Endothelial cell of umbilical vein (primary cell): ENCODE measurements at regions not wholly inside any gene's neighbourhood (a gene's known extent, or its start where the extent isn't known, plus 50 kb on each side); places are given as distances from the start of the nearest gene placed in this dataset.

ENCODE experiments used
- BruUV-seq: library from RNA; stranded (reverse); fragments of 400-500 nt; replicated peaks from 2 replicates; lab custom pipeline; 2021; lab: Mats Ljungman, UMichigan
- CTCF ChIA-PET: fragments of 300-600, 350-600 bp; sonication (Branson Sonifier 250); formaldehyde crosslinking; loops from one replicate; lab custom pipeline; 2021; ENCODE audit warnings: antibody characterized with exemption, inconsistent platforms; lab: Charles Lee
- POLR2A ChIA-PET: fragments of 300-600, 350-600 bp; sonication (Branson Sonifier 250); formaldehyde crosslinking; loops from one replicate; lab custom pipeline; 2021; ENCODE audit warnings: antibody characterized with exemption, inconsistent platforms; lab: Charles Lee
- DNase-seq: peaks from one replicate; pipeline ENCODE4 v3.0.0-alpha.2; 2011; ENCODE audit warnings: low read depth, low spot score
- FAIRE-seq: peaks from 2 replicates; lab custom pipeline; 2011; peaks lifted over from hg19 to GRCh38; lab: Jason Lieb, UNC
- H2AFZ ChIP-seq: 2 replicates; pipeline ENCODE4 v1.6.0; 2012; ENCODE audit warnings: low read depth, low read length, control low read depth, inconsistent platforms
- H3K27ac ChIP-seq: 2 replicates; pipeline ENCODE4 v1.5.1; 2011; ENCODE audit warnings: low read depth, mild to moderate bottlenecking, control low read depth, low read length, moderate library complexity; ENCODE audit not compliant: insufficient read depth
- H3K27me3 ChIP-seq, 2 experiments: 2 replicates each; pipeline versions ENCODE4 v1.6.0 to v1.6.1; 2011; ENCODE audit warnings: low read length in 2 of 2, mixed read lengths in 1 of 2; ENCODE audit not compliant: control insufficient read depth in 2 of 2, insufficient read depth in 2 of 2
- H3K36me3 ChIP-seq, 2 experiments: 2 replicates in 1 of 2; 3 replicates in 1 of 2; pipeline ENCODE4 v1.5.1; 2011; ENCODE audit warnings: low read length in 2 of 2, mild to moderate bottlenecking in 1 of 2, moderate library complexity in 1 of 2; ENCODE audit not compliant: control insufficient read depth in 2 of 2, insufficient read depth in 2 of 2; ENCODE audit errors: extremely low read depth in 1 of 2
- H3K4me1 ChIP-seq: 3 replicates; pipeline ENCODE4 v1.5.1; 2011; ENCODE audit warnings: mild to moderate bottlenecking, low read length; ENCODE audit not compliant: control insufficient read depth, insufficient read depth; ENCODE audit errors: extremely low read depth
- H3K4me2 ChIP-seq: 2 replicates; pipeline ENCODE4 v1.6.1; 2011; ENCODE audit warnings: low read length, control low read depth, mixed read lengths; ENCODE audit not compliant: insufficient read depth
- H3K4me3 ChIP-seq, 3 experiments: fragments of 200-600 bp in 1 of 3; sonication (generic), shearing (Covaris generic) in 1 of 3; replicated peaks in 1 of 3; 2 replicates each; pipeline ENCODE4 v1.5.1; 2011 to 2016; ENCODE audit warnings: control low read depth in 3 of 3, low read length in 3 of 3, mild to moderate bottlenecking in 2 of 3, inconsistent platforms in 1 of 3, low read depth in 1 of 3, moderate library complexity in 1 of 3; ENCODE audit not compliant: insufficient read depth in 1 of 3
- H3K79me2 ChIP-seq: 2 replicates; pipeline ENCODE4 v1.6.0; 2012; ENCODE audit warnings: low read length, inconsistent platforms; ENCODE audit not compliant: control insufficient read depth, insufficient read depth
- H3K9ac ChIP-seq: replicated peaks from 2 replicates; pipeline ENCODE3; 2011; ENCODE audit warnings: low read length, control low read depth; ENCODE audit not compliant: insufficient read depth; ENCODE audit errors: extremely low read depth
- H3K9me1 ChIP-seq: replicated peaks from 3 replicates; pipeline ENCODE4 v1.6.0; 2011; ENCODE audit warnings: mild to moderate bottlenecking, low read length; ENCODE audit not compliant: control insufficient read depth, insufficient read depth; ENCODE audit errors: extremely low read depth
- H3K9me3 ChIP-seq: replicated peaks from 2 replicates; pipeline ENCODE4 v1.5.1; 2012; ENCODE audit warnings: low read length, inconsistent platforms; ENCODE audit not compliant: control insufficient read depth, insufficient read depth
- H4K20me1 ChIP-seq: replicated peaks from 2 replicates; pipeline ENCODE3; 2011; ENCODE audit warnings: mild to moderate bottlenecking, low read length; ENCODE audit not compliant: control insufficient read depth, insufficient read depth; ENCODE audit errors: extremely low read depth
- EZH2 ChIP-seq: IDR thresholded peaks from 2 replicates; pipeline ENCODE4 v1.6.1; 2012; ENCODE audit warnings: borderline replicate concordance, low read depth, mild to moderate bottlenecking, moderate library complexity, low read length, inconsistent platforms; ENCODE audit not compliant: severe bottlenecking
- FOS ChIP-seq: IDR thresholded peaks from 2 replicates; pipeline ENCODE4 v1.6.1; 2011; ENCODE audit warnings: mild to moderate bottlenecking, low read length, moderate library complexity, borderline replicate concordance; ENCODE audit not compliant: insufficient read depth
- GATA2 ChIP-seq: IDR thresholded peaks from 2 replicates; pipeline ENCODE4 v1.7.0; 2011; ENCODE audit warnings: low read depth, mild to moderate bottlenecking, moderate library complexity, mixed read lengths, low read length; ENCODE audit not compliant: insufficient read length, insufficient read depth
- JUN ChIP-seq: IDR thresholded peaks from 2 replicates; pipeline ENCODE4 v1.6.1; 2011; ENCODE audit warnings: borderline replicate concordance, low read depth; ENCODE audit not compliant: insufficient read length, insufficient read depth
- MYC ChIP-seq: IDR thresholded peaks from one replicate; pipeline ENCODE4 v1.6.1; 2011; ENCODE audit warnings: mild to moderate bottlenecking, low read depth, low read length
- POLR2A ChIP-seq: IDR thresholded peaks from 2 replicates; pipeline ENCODE4 v1.6.1; 2012; ENCODE audit warnings: low read depth, mild to moderate bottlenecking, control low read depth, low read length
- POLR2AphosphoS5 ChIP-seq: IDR thresholded peaks from 2 replicates; pipeline ENCODE4 v1.6.1; 2012; ENCODE audit warnings: low read depth, mild to moderate bottlenecking, control low read depth, low read length, moderate library complexity; ENCODE audit not compliant: insufficient read depth
- dilution Hi-C: fragments of 300-500 bp; cut with MboI; formaldehyde crosslinking; loops from one replicate; pipeline ENCODE4 v1.15.0; 2019; ENCODE audit warnings: low sequenced_read_pairs; ENCODE audit not compliant: extremely low pct_ligation_motif_present
- intact Hi-C: fragments of 100-400 bp; cut with micrococcal nuclease; formaldehyde crosslinking; loops from one replicate; pipeline ENCODE4 v1.10.0; 2022
- TF ChIP-seq, protein P1 (sequence below): IDR thresholded peaks from 2 replicates; pipeline ENCODE4 v1.6.1; 2011; ENCODE audit not compliant: insufficient read depth, insufficient read length
- TF ChIP-seq, protein P2 (sequence below), 2 donors: IDR thresholded peaks; 1 replicate in 1 of 2; 2 replicates in 1 of 2; pipeline ENCODE4 v1.5.1; 2011; ENCODE audit warnings: low read length in 2 of 2, mild to moderate bottlenecking in 2 of 2, moderate library complexity in 2 of 2, control low read depth in 1 of 2, inconsistent platforms in 1 of 2, low read depth in 1 of 2; ENCODE audit not compliant: insufficient read depth in 1 of 2; ENCODE audit errors: extremely low read depth in 1 of 2

- Histone ChIP-seq H3K9me3 (no peaks in the 10 kb centered on the region), H2AFZ (no peak overlapping the region), H3K4me3 (no peak overlapping the region), H3K4me2 (no peak overlapping the region), H3K9ac (no peak overlapping the region), H3K27ac (no peak overlapping the region), H3K4me1 (no peaks in the 10 kb centered on the region), H3K9me1 (no peaks in the 10 kb centered on the region), H3K27me3 (no peaks in the 10 kb centered on the region), H3K36me3 (no peaks in the 10 kb centered on the region), H3K79me2 (no peaks in the 10 kb centered on the region), H4K20me1 (no peaks in the 10 kb centered on the region)
- ChIA-PET POLR2A (no interaction called here), CTCF (no interaction called here)
- no TSS peak for BruUV-seq
- dilution Hi-C loops (no loop called here), intact Hi-C loops (no loop called here)
- TF ChIP-seq POLR2AphosphoS5 (no peak), MYC (no peak), EZH2 (no peak), POLR2A (no peak), JUN (no peak), FOS (no peak), GATA2 (no peak)
- TF ChIP-seq, protein P1, sequence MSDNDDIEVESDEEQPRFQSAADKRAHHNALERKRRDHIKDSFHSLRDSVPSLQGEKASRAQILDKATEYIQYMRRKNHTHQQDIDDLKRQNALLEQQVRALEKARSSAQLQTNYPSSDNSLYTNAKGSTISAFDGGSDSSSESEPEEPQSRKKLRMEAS: no peak
- TF ChIP-seq, protein P2, sequence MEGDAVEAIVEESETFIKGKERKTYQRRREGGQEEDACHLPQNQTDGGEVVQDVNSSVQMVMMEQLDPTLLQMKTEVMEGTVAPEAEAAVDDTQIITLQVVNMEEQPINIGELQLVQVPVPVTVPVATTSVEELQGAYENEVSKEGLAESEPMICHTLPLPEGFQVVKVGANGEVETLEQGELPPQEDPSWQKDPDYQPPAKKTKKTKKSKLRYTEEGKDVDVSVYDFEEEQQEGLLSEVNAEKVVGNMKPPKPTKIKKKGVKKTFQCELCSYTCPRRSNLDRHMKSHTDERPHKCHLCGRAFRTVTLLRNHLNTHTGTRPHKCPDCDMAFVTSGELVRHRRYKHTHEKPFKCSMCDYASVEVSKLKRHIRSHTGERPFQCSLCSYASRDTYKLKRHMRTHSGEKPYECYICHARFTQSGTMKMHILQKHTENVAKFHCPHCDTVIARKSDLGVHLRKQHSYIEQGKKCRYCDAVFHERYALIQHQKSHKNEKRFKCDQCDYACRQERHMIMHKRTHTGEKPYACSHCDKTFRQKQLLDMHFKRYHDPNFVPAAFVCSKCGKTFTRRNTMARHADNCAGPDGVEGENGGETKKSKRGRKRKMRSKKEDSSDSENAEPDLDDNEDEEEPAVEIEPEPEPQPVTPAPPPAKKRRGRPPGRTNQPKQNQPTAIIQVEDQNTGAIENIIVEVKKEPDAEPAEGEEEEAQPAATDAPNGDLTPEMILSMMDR (IDR thresholded peaks at IDR 0.05; ENCODE audit: extremely low read depth in 1 of 2, insufficient read depth in 1 of 2, low read depth in 1 of 2, low read length in 2 of 2): no peak
- no peak for DNase-seq
- FAIRE-seq: no peak
Observed at GRCh38 chr1:230537456-230537855, 104.8 kb upstream of the COG2 start.
